GM12878 (cell line): ENCODE measurements at regions not wholly inside any gene's neighbourhood (a gene's known extent, or its start where the extent isn't known, plus 50 kb on each side); places are given as distances from the start of the nearest gene placed in this dataset.
"Not testable (repeated sequence)": the region's sequence is repeated elsewhere in the genome, so short reads cannot be mapped to it uniquely, and the experiment has no call there.

ENCODE experiments used
- ATAC-seq: fragments of 200-7000 bp; cut with Tn5 transposase; 3 replicates; pipeline ENCODE4 v1.9.1; 2020; ENCODE audit warnings: mild to moderate bottlenecking, moderate library complexity
- BruUV-seq: library from RNA; stranded (reverse); fragments of 400-500 nt; replicated peaks from 2 replicates; lab custom pipeline; 2021; lab: Mats Ljungman, UMichigan
- CTCF ChIA-PET: fragments of 300-600 bp; sonication (Branson Sonifier 250); formaldehyde crosslinking; extraction: SDS; loops from one replicate; lab custom pipeline; 2021; ENCODE audit warnings: inconsistent platforms; lab: Yijun Ruan, JAX
- POLR2A ChIA-PET: fragments of 350-600 bp; formaldehyde crosslinking; extraction: SDS; loops from one replicate; lab custom pipeline; 2021; ENCODE audit warnings: inconsistent platforms; lab: Charles Lee
- RAD21 ChIA-PET: fragments of 300-600 bp; sonication (Branson Sonifier 250); formaldehyde crosslinking; loops from one replicate; lab custom pipeline; 2023; ENCODE audit warnings: antibody characterized with exemption; ENCODE audit not compliant: unreplicated experiment; lab: Charles Lee
- SMC1A ChIA-PET: fragments of 300-600 bp; sonication (Branson Sonifier 250); formaldehyde crosslinking; loops from one replicate; lab custom pipeline; 2023; ENCODE audit not compliant: unreplicated experiment, uncharacterized antibody; lab: Charles Lee
- DNase-seq: peaks from one replicate; pipeline ENCODE4 v3.0.0-alpha.2; 2011; ENCODE audit warnings: low read depth, low spot score
- FAIRE-seq: peaks from 3 replicates; lab custom pipeline; 2011; peaks lifted over from hg19 to GRCh38; lab: Jason Lieb, UNC
- H2AFZ ChIP-seq: 2 replicates; pipeline ENCODE4 v1.6.0; 2011; ENCODE audit warnings: low read depth, low read length, control low read depth; ENCODE audit not compliant: control insufficient read depth
- H3K27ac ChIP-seq: 2 replicates; pipeline ENCODE4 v1.5.1; 2011; ENCODE audit warnings: control low read depth; ENCODE audit not compliant: control insufficient read depth, insufficient read depth
- H3K27me3 ChIP-seq, 2 experiments: replicated peaks in 1 of 2; 2 replicates each; pipeline versions ENCODE4 v1.6.0 to v1.6.1; 2011; ENCODE audit warnings: low read length in 1 of 2; ENCODE audit not compliant: control insufficient read depth in 2 of 2, insufficient read depth in 2 of 2
- H3K36me3 ChIP-seq, 2 experiments: 2 replicates each; pipeline ENCODE4 v1.5.1; 2011; ENCODE audit warnings: low read length in 1 of 2; ENCODE audit not compliant: control insufficient read depth in 2 of 2, insufficient read depth in 2 of 2
- H3K4me1 ChIP-seq: 2 replicates; pipeline ENCODE4 v1.6.1; 2011; ENCODE audit warnings: mild to moderate bottlenecking, low read length, moderate library complexity, mixed read lengths; ENCODE audit not compliant: control insufficient read depth, insufficient read depth
- H3K4me2 ChIP-seq: 2 replicates; pipeline ENCODE4 v1.6.0; 2011; ENCODE audit warnings: control low read depth; ENCODE audit not compliant: control insufficient read depth, insufficient read depth
- H3K4me3 ChIP-seq: fragments of 200-600 bp; sonication (generic); 2 replicates; pipeline ENCODE4 v1.5.1; 2016
- H3K79me2 ChIP-seq: 2 replicates; pipeline ENCODE4 v1.6.0; 2011; ENCODE audit warnings: low read length; ENCODE audit not compliant: control insufficient read depth, insufficient read depth
- H3K9ac ChIP-seq: 2 replicates; pipeline ENCODE4 v1.8.0; 2011; ENCODE audit warnings: low read length, control low read depth, mixed read lengths; ENCODE audit not compliant: control insufficient read depth, insufficient read depth
- H3K9me3 ChIP-seq: replicated peaks from 3 replicates; pipeline ENCODE4 v1.5.1; 2011; ENCODE audit warnings: mild to moderate bottlenecking, low read length; ENCODE audit not compliant: control insufficient read depth, insufficient read depth
- H4K20me1 ChIP-seq: 2 replicates; pipeline ENCODE4 v1.6.0; 2011; ENCODE audit not compliant: control insufficient read depth, insufficient read depth
- ATF2 ChIP-seq: IDR thresholded peaks from 2 replicates; pipeline ENCODE4 v1.6.1; 2012; ENCODE audit warnings: low read length, inconsistent platforms
- CBX5 ChIP-seq: sonication (generic); IDR thresholded peaks from 2 replicates; pipeline ENCODE4 v1.6.1; 2016; ENCODE audit warnings: low read depth, moderate library complexity, mild to moderate bottlenecking, inconsistent platforms
- FOXK2 ChIP-seq: fragments of 450-650 bp; IDR thresholded peaks from 2 replicates; pipeline ENCODE4 v1.6.1; 2017; ENCODE audit warnings: mild to moderate bottlenecking, moderate library complexity
- GATAD2B ChIP-seq: fragments of 450-650 bp; conservative IDR thresholded peaks from 2 replicates; pipeline ENCODE4 v1.6.1; 2017; ENCODE audit warnings: low read depth, mild to moderate bottlenecking, moderate library complexity
- IRF4 ChIP-seq: IDR thresholded peaks from 2 replicates; pipeline ENCODE4 v1.6.1; 2011; ENCODE audit warnings: low read depth, low read length
- KLF5 ChIP-seq: fragments of 450-650 bp; IDR thresholded peaks from 2 replicates; pipeline ENCODE4 v1.6.1; 2014; ENCODE audit warnings: mild to moderate bottlenecking; ENCODE audit not compliant: partially characterized antibody
- MEF2A ChIP-seq: IDR thresholded peaks from 2 replicates; pipeline ENCODE4 v1.6.1; 2011; ENCODE audit warnings: low read depth, mild to moderate bottlenecking, low read length, moderate library complexity; ENCODE audit not compliant: insufficient read depth
- SMC3 ChIP-seq: IDR thresholded peaks from 2 replicates; pipeline ENCODE4 v1.6.1; 2011; ENCODE audit warnings: low read length, improper control_type of control experiment, borderline replicate concordance
- TCF12 ChIP-seq: IDR thresholded peaks from 2 replicates; pipeline ENCODE4 v1.6.1; 2011; ENCODE audit warnings: low read depth, mild to moderate bottlenecking, low read length
- TCF3 ChIP-seq: IDR thresholded peaks from 2 replicates; pipeline ENCODE4 v1.6.1; 2012; ENCODE audit warnings: low read depth, mild to moderate bottlenecking, low read length, borderline replicate concordance; ENCODE audit not compliant: insufficient read depth
- WGBS: methylation state at CpG from one replicate; pipeline ENCODE4 v1.1.6; 2016; ENCODE audit warnings: low lambda C conversion rate; ENCODE audit not compliant: insufficient replicate concordance, insufficient coverage; ENCODE audit errors: missing lambda C conversion rate; 5-methylcytosine and 5-hydroxymethylcytosine counted together
- in situ Hi-C: fragments of 300-500 bp; cut with MboI; formaldehyde crosslinking; loops from 9 replicates; pipeline ENCODE4 v1.14.3; 2018; ENCODE audit warnings: mixed read lengths
- intact Hi-C: fragments of 100-400 bp; cut with micrococcal nuclease; formaldehyde crosslinking; loops from one replicate; pipeline ENCODE4 v1.14.2; 2022; ENCODE audit not compliant: unreplicated experiment
- TF ChIP-seq, protein P1 (sequence below): IDR thresholded peaks from 2 replicates; pipeline ENCODE4 v1.6.1; 2011; ENCODE audit warnings: low read depth, mild to moderate bottlenecking, low read length, moderate library complexity, borderline replicate concordance; ENCODE audit errors: extremely low read depth

- 0 out of 2 replicates have a peak, but pooled peaks have one; percentile 76 for TF ChIP-seq MEF2A
These were observed 219.0 kb downstream of the ZNF608 start (continued) for GRCh38 chr5:124527220-124527991.

- WGBS, result 100% methylated on average over 3 of the region's 4 CpGs
- H3K36me3 ChIP-seq, H3K4me2 ChIP-seq, H2AFZ ChIP-seq, in situ Hi-C loops, BruUV-seq, ATAC-seq, H3K79me2 ChIP-seq, H3K27ac ChIP-seq, CTCF ChIA-PET, H4K20me1 ChIP-seq, H3K27me3 ChIP-seq, H3K4me3 ChIP-seq, POLR2A ChIA-PET, FAIRE-seq, DNase-seq, SMC1A ChIA-PET, RAD21 ChIA-PET, H3K9me3 ChIP-seq, H3K9ac ChIP-seq: not testable (repeated sequence)
- intact Hi-C loops, result loop anchor here (5.0 kb wide), 1 partner anchor 56 kb away; no protein-coding TSS in a partner anchor
- peaks cover 16% of the 10 kb centered on the region for H3K4me1 ChIP-seq
These were observed 220.4 kb downstream of the ZNF608 start for GRCh38 chr5:124526079-124526478.

DNA sequence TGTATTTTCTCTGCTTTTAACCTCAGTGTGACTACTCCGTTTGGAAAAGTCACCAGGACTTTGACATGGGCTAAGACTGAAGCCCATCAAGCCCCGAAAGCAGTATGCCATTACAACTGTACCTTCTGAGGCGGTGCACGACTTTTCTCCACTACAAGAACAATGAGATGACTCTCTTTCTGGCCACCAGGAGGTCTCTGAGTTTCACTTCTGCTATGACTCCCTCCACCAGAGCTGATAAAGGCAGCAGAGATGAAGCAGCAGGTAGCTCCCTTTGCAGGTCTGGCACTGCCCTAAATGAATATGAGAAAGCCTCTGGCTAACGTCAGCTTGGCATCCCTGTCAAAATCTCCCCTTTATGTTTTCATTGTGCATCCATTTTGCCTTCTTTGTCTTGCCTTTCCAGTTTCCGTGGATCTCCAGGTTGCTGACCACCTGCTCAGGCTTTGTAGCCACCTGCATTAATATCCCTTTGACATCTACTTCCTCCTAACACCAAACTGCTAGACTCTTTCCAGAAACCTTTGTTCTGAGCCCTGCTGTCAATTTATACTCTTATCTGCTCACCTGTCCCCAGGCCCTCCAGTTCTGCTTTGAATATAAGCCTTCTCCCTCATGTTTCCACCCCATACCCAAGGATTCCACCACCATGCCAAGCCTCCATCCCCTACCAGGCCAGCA, 221.7 kb downstream of the ZNF608 start:
- FAIRE-seq (peak; percentile 78), ATAC-seq (peak; percentile 86), DNase-seq (peak; percentile 35)
- H4K20me1 ChIP-seq, result no peaks in the 10 kb centered on the region
- no peak overlapping the region for H3K27ac ChIP-seq
- CTCF ChIA-PET, result interaction anchor here (0.7 to 1.2 kb wide), 3 partner anchors 36 to 396 kb away, joined by 3 read pairs; no protein-coding TSS in a partner anchor
- no peaks in the 10 kb centered on the region for H3K79me2 ChIP-seq
- no TSS peak for BruUV-seq
- POLR2A ChIA-PET, result interaction anchor here (0.6 kb wide), 1 partner anchor 37 kb away, joined by 3 read pairs; no protein-coding TSS in a partner anchor
- intact Hi-C loops, result loop anchor here (5.0 kb wide), 3 partner anchors 58 to 123 kb away; no protein-coding TSS in a partner anchor
- no peaks in the 10 kb centered on the region for H3K36me3 ChIP-seq
- SMC1A ChIA-PET, result interaction anchor here (0.9 kb wide), 1 partner anchor 47 kb away, joined by 3 read pairs; no protein-coding TSS in a partner anchor
- peak overlapping the region; percentile 19 for H3K4me2 ChIP-seq
- H3K9me3 ChIP-seq, result no peaks in the 10 kb centered on the region
- H3K4me3 ChIP-seq, result no peak overlapping the region
- no peak overlapping the region for H3K9ac ChIP-seq
- in situ Hi-C loops, result no loop called here
- no peak overlapping the region for H2AFZ ChIP-seq
- WGBS, result 25% methylated on average over 6 of the region's 6 CpGs
- RAD21 ChIA-PET, result no interaction called here
- H3K4me1 ChIP-seq, result peaks cover 20% of the 10 kb centered on the region
- 0 out of 4 replicates have a peak, but pooled peaks cover 0 to 3% of the 10 kb centered on the region in 2 experiments for H3K27me3 ChIP-seq
- peak; percentile 65; the same call in 1 of the 2 replicates for TF ChIP-seq ATF2
- TF ChIP-seq, protein P1, sequence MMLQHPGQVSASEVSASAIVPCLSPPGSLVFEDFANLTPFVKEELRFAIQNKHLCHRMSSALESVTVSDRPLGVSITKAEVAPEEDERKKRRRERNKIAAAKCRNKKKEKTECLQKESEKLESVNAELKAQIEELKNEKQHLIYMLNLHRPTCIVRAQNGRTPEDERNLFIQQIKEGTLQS, result no peak
- 0 out of 2 replicates have a peak, but pooled peaks have one; percentile 39 for TF ChIP-seq TCF12
- TF ChIP-seq SMC3, result peak; percentile 38; the same call in 1 of the 2 replicates
- peak; percentile 96 for TF ChIP-seq IRF4
- no peak for TF ChIP-seq KLF5
- TF ChIP-seq FOXK2, result no peak
- TF ChIP-seq GATAD2B, result no peak
- 0 out of 2 replicates have a peak, but pooled peaks have one; percentile 19 for TF ChIP-seq TCF3
- TF ChIP-seq CBX5, result peak; percentile 67; the same call in 1 of the 2 replicates
